Activated naive CD4-positive, alpha-beta T cell treated with Interleukin-2 at 50 U/mL for 16 hours (primary cell): ENCODE measurements at regions not wholly inside any gene's neighbourhood (a gene's known extent, or its start where the extent isn't known, plus 50 kb on each side); places are given as distances from the start of the nearest gene placed in this dataset.
"Not testable (repeated sequence)": the region's sequence is repeated elsewhere in the genome, so short reads cannot be mapped to it uniquely, and the experiment has no call there.

Experiments
- DNase-seq: peaks from one replicate; pipeline ENCODE4 v3.0.0-alpha.2; 2020

- DNase-seq, result no peak
These were observed 159.1 kb downstream of the SEC23IP start for GRCh38 chr10:120051671-120052070.

GRCh38 chr10:120052964-120053702 is 160.6 kb downstream of the SEC23IP start:
- no peak for DNase-seq

- not testable (repeated sequence) for DNase-seq
These were observed 167.3 kb downstream of the SEC23IP start for GRCh38 chr10:120059790-120060189.

- no peak for DNase-seq
These were observed 174.9 kb downstream of the SEC23IP start for GRCh38 chr10:120067427-120067826.

- DNase-seq, result no peak
These were observed 177.2 kb downstream of the SEC23IP start for GRCh38 chr10:120069700-120070099.

- no peak for DNase-seq
These were observed 182.8 kb downstream of the SEC23IP start for GRCh38 chr10:120075349-120075748.

- DNase-seq, result no peak
These were observed 184.6 kb downstream of the SEC23IP start for GRCh38 chr10:120076996-120077706.

- no peak for DNase-seq
These were observed 185.4 kb downstream of the SEC23IP start for GRCh38 chr10:120077707-120078492.

GRCh38 chr10:120085096-120085796 is 192.7 kb downstream of the SEC23IP start:
- no peak for DNase-seq

GRCh38 chr10:120086066-120086465 is 193.5 kb downstream of the SEC23IP start:
- DNase-seq, result no peak

- DNase-seq, result no peak
These were observed 194.6 kb downstream of the SEC23IP start for GRCh38 chr10:120087109-120087508.

GRCh38 chr10:120095875-120096274 is 203.3 kb downstream of the SEC23IP start:
- DNase-seq, result no peak

GRCh38 chr10:120097766-120098165 is 205.2 kb downstream of the SEC23IP start:
- no peak for DNase-seq

- no peak for DNase-seq
These were observed 205.9 kb downstream of the SEC23IP start for GRCh38 chr10:120098232-120098930.

- no peak for DNase-seq
These were observed 211.4 kb downstream of the SEC23IP start for GRCh38 chr10:120103738-120104560.

- DNase-seq, result no peak
These were observed 212.5 kb downstream of the SEC23IP start for GRCh38 chr10:120105001-120105400.

- DNase-seq, result no peak
These were observed 213.0 kb downstream of the SEC23IP start for GRCh38 chr10:120105492-120105891.

- DNase-seq, result no peak
These were observed 216.4 kb downstream of the SEC23IP start for GRCh38 chr10:120108916-120109315.

- DNase-seq, result not testable (repeated sequence)
These were observed 217.2 kb downstream of the SEC23IP start for GRCh38 chr10:120109725-120110124.

- no peak for DNase-seq
These were observed 217.7 kb downstream of the SEC23IP start for GRCh38 chr10:120110196-120110595.

GRCh38 chr10:120111628-120112027 is 219.1 kb downstream of the SEC23IP start:
- no peak for DNase-seq
